Neural progenitor cell (in vitro differentiated cells): ENCODE measurements at regions not wholly inside any gene's neighbourhood (a gene's known extent, or its start where the extent isn't known, plus 50 kb on each side); places are given as distances from the start of the nearest gene placed in this dataset.
"Not testable (repeated sequence)": the region's sequence is repeated elsewhere in the genome, so short reads cannot be mapped to it uniquely, and the experiment has no call there.

Experiments
- CTCF ChIP-seq: fragments of 200-600 bp; sonication (generic); IDR thresholded peaks from 2 replicates; pipeline ENCODE4 v1.5.1; 2017; ENCODE audit warnings: antibody characterized with exemption, mild to moderate bottlenecking
- EZH2phosphoT487 ChIP-seq: fragments of 200-600 bp; sonication (generic); IDR thresholded peaks from 2 replicates; pipeline ENCODE4 v1.6.1; 2017; ENCODE audit warnings: antibody characterized with exemption

GRCh38 chr5:19288311-19288710 is 699.7 kb downstream of the CDH18 start:
- TF ChIP-seq CTCF, EZH2phosphoT487: not testable (repeated sequence)
